Adrenal gland (tissue), 5 donors: ENCODE measurements at regions not wholly inside any gene's neighbourhood (a gene's known extent, or its start where the extent isn't known, plus 50 kb on each side); places are given as distances from the start of the nearest gene placed in this dataset.

ENCODE experiments used
- CTCF ChIP-seq, 6 experiments: fragments of 450-650 bp in 4 of 6; fragments of 200-600 bp in 2 of 6; sonication (generic) in 1 of 6; IDR thresholded peaks; 1 replicate in 5 of 6; 2 replicates in 1 of 6; pipeline versions ENCODE4 v1.5.1 to v1.8.0; 2016 to 2021; ENCODE audit warnings: antibody characterized with exemption in 6 of 6, mild to moderate bottlenecking in 2 of 6, moderate library complexity in 1 of 6
- POLR2A ChIP-seq, 2 donors: fragments of 450-650 bp; IDR thresholded peaks; one replicate each; pipeline ENCODE4 v1.6.1; 2017; ENCODE audit warnings: antibody characterized with exemption in 2 of 2, mild to moderate bottlenecking in 2 of 2, moderate library complexity in 1 of 2
- donor health status: DM: no; HTN: no; CAD: no.

GRCh38 chr2:43023791-43024514 is 202.5 kb downstream of the ZFP36L2 start:
- no peak for TF ChIP-seq CTCF (IDR thresholded peaks at IDR 0.05)
- TF ChIP-seq POLR2A (IDR thresholded peaks at IDR 0.05) = no peak
